Dermis microvascular lymphatic vessel endothelial cell (primary cell): ENCODE measurements at regions not wholly inside any gene's neighbourhood (a gene's known extent, or its start where the extent isn't known, plus 50 kb on each side); places are given as distances from the start of the nearest gene placed in this dataset.

Source experiments
- DNase-seq, 2 donors: peaks; one replicate each; pipeline versions ENCODE4 v3.0.0 to v3.0.0-alpha.2; 2010; ENCODE audit warnings: low read depth in 2 of 2

GRCh38 chr2:176502619-176503018 is 233.4 kb downstream of the MTX2 start:
- no peak for DNase-seq

- no peak for DNase-seq
Observed at GRCh38 chr2:176503776-176504175, 234.5 kb downstream of the MTX2 start.

- no peak for DNase-seq
Observed at GRCh38 chr2:176504440-176504839, 235.2 kb downstream of the MTX2 start.

- no peak for DNase-seq
Observed at GRCh38 chr2:176507786-176508185, 238.5 kb downstream of the MTX2 start.

- no peak for DNase-seq
Observed at GRCh38 chr2:176508374-176508773, 239.1 kb downstream of the MTX2 start.

- DNase-seq, result no peak
Observed at GRCh38 chr2:176508984-176509740, 239.9 kb downstream of the MTX2 start.

- DNase-seq, result no peak
Observed at GRCh38 chr2:176514276-176514675, 245.0 kb downstream of the MTX2 start.

- DNase-seq, result peak in 1 of 2 donors; percentile 85
Observed at GRCh38 chr2:176514805-176515500, 245.7 kb downstream of the MTX2 start.

GRCh38 chr2:176516051-176516602 is 246.9 kb downstream of the MTX2 start:
- DNase-seq, result peak; percentile 77 to 87

- peak; percentile 90 to 99 for DNase-seq
Observed at GRCh38 chr2:176518823-176519222, 249.6 kb downstream of the MTX2 start.

- DNase-seq, result peak; percentile 76 to 86
Observed at GRCh38 chr2:176521878-176522670, 252.8 kb downstream of the MTX2 start.

- no peak for DNase-seq
Observed at GRCh38 chr2:176525086-176525485, 255.8 kb downstream of the MTX2 start.

GRCh38 chr2:176526995-176527901 is 258.0 kb downstream of the MTX2 start:
- DNase-seq, result peak in 1 of 2 donors; percentile 71

GRCh38 chr2:176531608-176532007 is 262.4 kb downstream of the MTX2 start:
- DNase-seq, result no peak

- peak in 1 of 2 donors; percentile 59 for DNase-seq
Observed at GRCh38 chr2:176533505-176534193, 264.4 kb downstream of the MTX2 start.

- no peak for DNase-seq
Observed at GRCh38 chr2:176534798-176535466, 265.7 kb downstream of the MTX2 start.

GRCh38 chr2:176535467-176536113 is 266.3 kb downstream of the MTX2 start:
- DNase-seq, result no peak

GRCh38 chr2:176536439-176537133 is 267.3 kb downstream of the MTX2 start:
- no peak for DNase-seq
